B cell (primary cell): ENCODE measurements at regions not wholly inside any gene's neighbourhood (a gene's known extent, or its start where the extent isn't known, plus 50 kb on each side); places are given as distances from the start of the nearest gene placed in this dataset.

Source experiments
- ATAC-seq: fragments of 200-7000 bp; cut with Tn5 transposase; one replicate; pipeline ENCODE4 v1.10.0; 2021; ENCODE audit warnings: low read depth, mild to moderate bottlenecking, moderate number of reproducible peaks, moderate library complexity
- CTCF ChIA-PET: fragments of 350-600 bp; sonication (Branson Sonifier 250); formaldehyde crosslinking; loops from one replicate; lab custom pipeline; 2021; ENCODE audit warnings: antibody characterized with exemption, inconsistent platforms; lab: Charles Lee
- POLR2A ChIA-PET: fragments of 350-600 bp; sonication (Branson Sonifier 250); formaldehyde crosslinking; loops from one replicate; lab custom pipeline; 2021; ENCODE audit warnings: antibody characterized with exemption; lab: Charles Lee
- DNase-seq: peaks from one replicate; pipeline ENCODE4 v3.0.0; 2013
- H2AFZ ChIP-seq: 2 replicates; pipeline ENCODE4 v1.6.1; 2012; ENCODE audit warnings: mild to moderate bottlenecking, low read depth, low read length; ENCODE audit not compliant: insufficient read depth, poor library complexity, severe bottlenecking
- H3K27ac ChIP-seq, 2 donors: 1 replicate in 1 of 2; 2 replicates in 1 of 2; pipeline ENCODE4 v1.5.1; 2012 to 2013; ENCODE audit warnings: low read length in 2 of 2, mild to moderate bottlenecking in 2 of 2, moderate library complexity in 1 of 2
- H3K27me3 ChIP-seq, 4 experiments: fragments of 200-600 bp in 1 of 4; sonication (generic) in 1 of 4; replicated peaks in 1 of 4; 1 replicate in 2 of 4; 2 replicates in 2 of 4; pipeline versions ENCODE4 v1.6.1 to v1.7.0; 2013 to 2016; ENCODE audit warnings: low read length in 3 of 4, mild to moderate bottlenecking in 2 of 4, mixed read lengths in 1 of 4, moderate library complexity in 1 of 4; ENCODE audit not compliant: insufficient read depth in 4 of 4, control insufficient read depth in 3 of 4; ENCODE audit errors: control extremely low read depth in 1 of 4
- H3K36me3 ChIP-seq, 2 experiments: replicated peaks in 1 of 2; 1 replicate in 1 of 2; 2 replicates in 1 of 2; pipeline versions ENCODE4 v1.6.1 to v1.7.1; 2013; ENCODE audit warnings: low read length in 1 of 2; ENCODE audit not compliant: insufficient read depth in 2 of 2, control insufficient read depth in 1 of 2; ENCODE audit errors: control extremely low read depth in 1 of 2, extremely low read depth in 1 of 2
- H3K4me1 ChIP-seq, 2 donors: fragments of 200-600 bp in 1 of 2; sonication (generic) in 1 of 2; 1 replicate in 1 of 2; 2 replicates in 1 of 2; pipeline versions ENCODE4 v1.5.1 to v1.6.1; 2013 to 2017; ENCODE audit warnings: low read length in 2 of 2; ENCODE audit not compliant: control insufficient read depth in 2 of 2, insufficient read depth in 2 of 2
- H3K4me2 ChIP-seq: replicated peaks from 2 replicates; pipeline ENCODE3; 2012; ENCODE audit warnings: mild to moderate bottlenecking, low read depth, low read length; ENCODE audit not compliant: poor library complexity, severe bottlenecking
- H3K4me3 ChIP-seq, 5 experiments: fragments of 200-600 bp in 1 of 5; sonication (generic) in 1 of 5; 1 replicate in 3 of 5; 2 replicates in 2 of 5; pipeline versions ENCODE4 v1.5.1 to v1.7.0; 2011 to 2016; ENCODE audit warnings: low read length in 4 of 5, mild to moderate bottlenecking in 4 of 5, low read depth in 2 of 5, control low read depth in 1 of 5, moderate library complexity in 1 of 5; ENCODE audit not compliant: insufficient read depth in 1 of 5; ENCODE audit errors: control extremely low read depth in 1 of 5, extremely low read depth in 1 of 5
- H3K79me2 ChIP-seq: fragments of 200-600 bp; sonication (generic); one replicate; pipeline ENCODE4 v1.6.0; 2016; ENCODE audit warnings: low read length; ENCODE audit not compliant: control insufficient read depth, insufficient read depth
- H3K9ac ChIP-seq: fragments of 200-600 bp; sonication (generic); 2 replicates; pipeline ENCODE4 v1.6.1; 2017; ENCODE audit warnings: mild to moderate bottlenecking, low read length, moderate library complexity
- H3K9me3 ChIP-seq, 3 donors: one replicate each; pipeline versions ENCODE4 v1.6.1 to v1.7.1; 2013; ENCODE audit warnings: low read length in 2 of 3; ENCODE audit not compliant: control insufficient read depth in 2 of 3, insufficient read depth in 1 of 3; ENCODE audit errors: control extremely low read depth in 1 of 3
- H4K20me1 ChIP-seq: 2 replicates; pipeline ENCODE4 v1.6.0; 2012; ENCODE audit warnings: mild to moderate bottlenecking, low read length; ENCODE audit not compliant: insufficient read depth, control insufficient read depth, poor library complexity, severe bottlenecking
- H3K27ac Mint-ChIP-seq: one replicate; pipeline ENCODE4 v1.8.0; 2021; ENCODE audit warnings: mixed read lengths
- H3K27me3 Mint-ChIP-seq: one replicate; pipeline ENCODE4 v1.8.0; 2021; ENCODE audit warnings: mixed read lengths
- H3K4me1 Mint-ChIP-seq: one replicate; pipeline ENCODE4 v1.8.0; 2021; ENCODE audit warnings: mixed read lengths
- H3K4me3 Mint-ChIP-seq: one replicate; pipeline ENCODE4 v1.8.0; 2021; ENCODE audit warnings: mixed read lengths
- H3K9me3 Mint-ChIP-seq: one replicate; pipeline ENCODE4 v1.8.0; 2022; ENCODE audit warnings: mixed read lengths; ENCODE audit not compliant: insufficient read depth
- CTCF ChIP-seq: fragments of 200-600 bp; IDR thresholded peaks from one replicate; pipeline ENCODE4 v1.8.0; 2022; ENCODE audit warnings: antibody characterized with exemption, mild to moderate bottlenecking
- EZH2 ChIP-seq: IDR thresholded peaks from 2 replicates; pipeline ENCODE4 v1.6.1; 2012; ENCODE audit warnings: borderline replicate concordance, low read depth, mild to moderate bottlenecking, moderate library complexity, low read length; ENCODE audit not compliant: insufficient read depth, poor library complexity, severe bottlenecking
- WGBS: methylation state at CpG from one replicate; pipeline ENCODE4 v1.1.5; 2013; ENCODE audit warnings: missing lambda C conversion rate; ENCODE audit not compliant: insufficient coverage; 5-methylcytosine and 5-hydroxymethylcytosine counted together
- intact Hi-C: fragments of 100-400 bp; cut with micrococcal nuclease; formaldehyde crosslinking; loops from one replicate; pipeline ENCODE4 v1.10.0; 2022

GRCh38 chr13:30851697-30852096, 54.4 kb upstream of the MEDAG start:
- Mint-ChIP-seq H3K9me3 (no peaks in the 10 kb centered on the region), H3K4me1 (peaks cover 8% of the 10 kb centered on the region), H3K27ac (no peak overlapping the region), H3K4me3 (no peak overlapping the region), H3K27me3 (no peaks in the 10 kb centered on the region)
- no peak overlapping the region for H2AFZ ChIP-seq
- H3K79me2 ChIP-seq: no peaks in the 10 kb centered on the region
- TF ChIP-seq EZH2: no peak
- no peak for TF ChIP-seq CTCF
- ATAC-seq (peak; percentile 43), DNase-seq (no peak)
- H3K9ac ChIP-seq: no peak overlapping the region
- H3K27ac ChIP-seq: no peak overlapping the region
- 32% methylated on average over 4 of the region's 5 CpGs for WGBS
- H3K9me3 ChIP-seq: peaks cover 0 to 3% (median 0%) of the 10 kb centered on the region in 3 donors
- ChIA-PET POLR2A (no interaction called here), CTCF (interaction anchor here (0.6 kb wide), 1 partner anchor 610 kb away, joined by 3 read pairs; no protein-coding TSS in a partner anchor)
- H3K4me3 ChIP-seq: no peak overlapping the region
- intact Hi-C loops: no loop called here
- no peaks in the 10 kb centered on the region for H4K20me1 ChIP-seq
- no peak overlapping the region for H3K4me2 ChIP-seq
- H3K36me3 ChIP-seq: no peaks in the 10 kb centered on the region
- H3K27me3 ChIP-seq: no peaks in the 10 kb centered on the region
- H3K4me1 ChIP-seq: no peaks in the 10 kb centered on the region

- CTCF ChIA-PET: interaction anchor here (4.9 kb wide), 1 partner anchor 11 kb away, joined by 30 read pairs; no protein-coding TSS in a partner anchor
- peaks cover 0 to 9% (median 0%) of the 10 kb centered on the region in 3 donors for H3K9me3 ChIP-seq
- Mint-ChIP-seq H3K4me3 (no peak overlapping the region), H3K27ac (no peak overlapping the region), H3K27me3 (no peaks in the 10 kb centered on the region), H3K9me3 (no peaks in the 10 kb centered on the region), H3K4me1 (peaks cover 4% of the 10 kb centered on the region)
- 76% methylated on average over 3 of the region's 3 CpGs for WGBS
- POLR2A ChIA-PET: no interaction called here
- no peaks in the 10 kb centered on the region for H3K79me2 ChIP-seq
- no peak for TF ChIP-seq CTCF
- TF ChIP-seq EZH2: no peak
- no peak overlapping the region for H3K4me2 ChIP-seq
- H3K36me3 ChIP-seq: no peaks in the 10 kb centered on the region
- H2AFZ ChIP-seq: no peak overlapping the region
- H3K9ac ChIP-seq: no peak overlapping the region
- intact Hi-C loops: no loop called here
- ATAC-seq (no peak), DNase-seq (no peak)
- H3K27ac ChIP-seq: no peak overlapping the region
- no peaks in the 10 kb centered on the region for H4K20me1 ChIP-seq
- H3K4me1 ChIP-seq: no peaks in the 10 kb centered on the region
- peaks cover 0 to 3% (median 0%) of the 10 kb centered on the region in 4 experiments for H3K27me3 ChIP-seq
- H3K4me3 ChIP-seq: no peak overlapping the region
These were observed 50.5 kb upstream of the MEDAG start for GRCh38 chr13:30855569-30855968.
